ENCODE measurements at regions not wholly inside any gene's neighbourhood (a gene's known extent, or its start where the extent isn't known, plus 50 kb on each side); places are given as distances from the start of the nearest gene placed in this dataset.

- Mint-ChIP-seq H3K4me3 (peak overlapping the region; percentile 71 to 82), H3K27me3 (ENCODE audit: low read depth) (no peaks in the 10 kb centered on the region), H3K9me3 (no peaks in the 10 kb centered on the region), H3K4me1 (ENCODE audit: low read depth) (peaks cover 76% of the 10 kb centered on the region), H3K36me3 (ENCODE audit: insufficient read depth in 2 of 2) (peaks cover 0 to 2% of the 10 kb centered on the region in 2 donors), H3K27ac (peak overlapping the region; percentile 96)
- no peak for DNase-seq
- peak; percentile 1 for ATAC-seq (replicated peaks in 1 of 2)
These were observed 265.2 kb upstream of the CXCR4 start for GRCh38 chr2:136383167-136383566.

GRCh38 chr2:136381722-136382633, 264.0 kb upstream of the CXCR4 start:
- H3K36me3 Mint-ChIP-seq (ENCODE audit: insufficient read depth in 2 of 2): peaks cover 0 to 3% of the 10 kb centered on the region in 2 donors
- DNase-seq: peak; percentile 87 to 93
- H3K4me1 Mint-ChIP-seq (ENCODE audit: low read depth): peaks cover 83% of the 10 kb centered on the region
- peak overlapping the region; percentile 75 to 82 for H3K4me3 Mint-ChIP-seq
- no peaks in the 10 kb centered on the region for H3K27me3 Mint-ChIP-seq (ENCODE audit: low read depth)
- peak; percentile 85 to 86 for ATAC-seq (replicated peaks in 1 of 2)
- peak overlapping the region; percentile 96 for H3K27ac Mint-ChIP-seq
- H3K9me3 Mint-ChIP-seq: no peaks in the 10 kb centered on the region

GRCh38 chr2:136381245-136381644, 263.3 kb upstream of the CXCR4 start:
- H3K9me3 Mint-ChIP-seq: no peaks in the 10 kb centered on the region
- H3K4me1 Mint-ChIP-seq (ENCODE audit: low read depth): peaks cover 86% of the 10 kb centered on the region
- ATAC-seq (replicated peaks in 1 of 2): no peak
- H3K4me3 Mint-ChIP-seq: peak overlapping the region; percentile 75 to 82
- peak overlapping the region; percentile 96 for H3K27ac Mint-ChIP-seq
- peaks cover 0 to 3% of the 10 kb centered on the region in 2 donors for H3K36me3 Mint-ChIP-seq (ENCODE audit: insufficient read depth in 2 of 2)
- DNase-seq: peak in 1 of 2 donors; percentile 34
- no peaks in the 10 kb centered on the region for H3K27me3 Mint-ChIP-seq (ENCODE audit: low read depth)

GRCh38 chr2:136378712-136379595, 261.0 kb upstream of the CXCR4 start:
- H3K4me1 Mint-ChIP-seq (ENCODE audit: low read depth): peaks cover 96% of the 10 kb centered on the region
- peak overlapping the region in 1 of 2 donors; percentile 24 for H3K4me3 Mint-ChIP-seq
- H3K27me3 Mint-ChIP-seq (ENCODE audit: low read depth): no peaks in the 10 kb centered on the region
- no peaks in the 10 kb centered on the region for H3K9me3 Mint-ChIP-seq
- peak overlapping the region; percentile 9 for H3K27ac Mint-ChIP-seq
- ATAC-seq (replicated peaks in 1 of 2) (no peak), DNase-seq (peak; percentile 81 to 86)
- peaks cover 0 to 3% of the 10 kb centered on the region in 2 donors for H3K36me3 Mint-ChIP-seq (ENCODE audit: insufficient read depth in 2 of 2)

GRCh38 chr2:136377423-136378382, 259.8 kb upstream of the CXCR4 start:
- Mint-ChIP-seq H3K27ac (peak overlapping the region; percentile 92), H3K9me3 (no peaks in the 10 kb centered on the region), H3K27me3 (ENCODE audit: low read depth) (no peaks in the 10 kb centered on the region), H3K4me1 (ENCODE audit: low read depth) (peaks cover 85% of the 10 kb centered on the region), H3K4me3 (peak overlapping the region; percentile 80 to 86), H3K36me3 (ENCODE audit: insufficient read depth in 2 of 2) (peaks cover 0 to 3% of the 10 kb centered on the region in 2 donors)
- DNase-seq (no peak), ATAC-seq (replicated peaks in 1 of 2) (no peak)

GRCh38 chr2:136376798-136377211, 258.9 kb upstream of the CXCR4 start:
- H3K4me1 Mint-ChIP-seq (ENCODE audit: low read depth): peaks cover 76% of the 10 kb centered on the region
- no peaks in the 10 kb centered on the region for H3K27me3 Mint-ChIP-seq (ENCODE audit: low read depth)
- DNase-seq (peak; percentile 39 to 46), ATAC-seq (replicated peaks in 1 of 2) (peak in 1 of 2 donors; percentile 18)
- H3K4me3 Mint-ChIP-seq: peak overlapping the region; percentile 80 to 86
- H3K36me3 Mint-ChIP-seq (ENCODE audit: insufficient read depth in 2 of 2): peaks cover 0 to 3% of the 10 kb centered on the region in 2 donors
- peak overlapping the region; percentile 92 for H3K27ac Mint-ChIP-seq
- no peaks in the 10 kb centered on the region for H3K9me3 Mint-ChIP-seq

- ATAC-seq (replicated peaks in 1 of 2): peak; percentile 18 to 34
- DNase-seq: peak; percentile 50 to 64
- no peaks in the 10 kb centered on the region for H3K9me3 Mint-ChIP-seq
- peaks cover 0 to 1% of the 10 kb centered on the region in 2 donors for H3K36me3 Mint-ChIP-seq (ENCODE audit: insufficient read depth in 2 of 2)
- H3K27ac Mint-ChIP-seq: peak overlapping the region; percentile 92
- peak overlapping the region; percentile 80 to 86 for H3K4me3 Mint-ChIP-seq
- peaks cover 70% of the 10 kb centered on the region for H3K4me1 Mint-ChIP-seq (ENCODE audit: low read depth)
- no peaks in the 10 kb centered on the region for H3K27me3 Mint-ChIP-seq (ENCODE audit: low read depth)
These were observed 258.3 kb upstream of the CXCR4 start for GRCh38 chr2:136376211-136376610.

GRCh38 chr2:136375017-136375901, 257.3 kb upstream of the CXCR4 start:
- peaks cover 67% of the 10 kb centered on the region for H3K4me1 Mint-ChIP-seq (ENCODE audit: low read depth)
- H3K9me3 Mint-ChIP-seq: no peaks in the 10 kb centered on the region
- peak overlapping the region; percentile 92 for H3K27ac Mint-ChIP-seq
- DNase-seq: peak; percentile 66 to 76
- no peaks in the 10 kb centered on the region for H3K27me3 Mint-ChIP-seq (ENCODE audit: low read depth)
- H3K36me3 Mint-ChIP-seq (ENCODE audit: insufficient read depth in 2 of 2): peaks cover 0 to 1% of the 10 kb centered on the region in 2 donors
- H3K4me3 Mint-ChIP-seq: peak overlapping the region; percentile 80 to 86
- peak; percentile 74 to 79 for ATAC-seq (replicated peaks in 1 of 2)

GRCh38 chr2:136373841-136374240, 255.9 kb upstream of the CXCR4 start:
- H3K36me3 Mint-ChIP-seq (ENCODE audit: insufficient read depth in 2 of 2): peaks cover 2 to 8% of the 10 kb centered on the region in 2 donors
- H3K27ac Mint-ChIP-seq: no peak overlapping the region
- no peaks in the 10 kb centered on the region for H3K27me3 Mint-ChIP-seq (ENCODE audit: low read depth)
- no peak overlapping the region for H3K4me3 Mint-ChIP-seq
- peaks cover 59% of the 10 kb centered on the region for H3K4me1 Mint-ChIP-seq (ENCODE audit: low read depth)
- peaks cover 0 to 6% of the 10 kb centered on the region in 2 donors for H3K9me3 Mint-ChIP-seq
- ATAC-seq (replicated peaks in 1 of 2): no peak
- DNase-seq: peak in 1 of 2 donors; percentile 0

- Mint-ChIP-seq H3K9me3 (peaks cover 0 to 6% of the 10 kb centered on the region in 2 donors), H3K27ac (no peak overlapping the region), H3K4me3 (no peak overlapping the region), H3K27me3 (ENCODE audit: low read depth) (no peaks in the 10 kb centered on the region), H3K36me3 (ENCODE audit: insufficient read depth in 2 of 2) (peaks cover 2 to 15% of the 10 kb centered on the region in 2 donors), H3K4me1 (ENCODE audit: low read depth) (peaks cover 51% of the 10 kb centered on the region)
- DNase-seq (no peak), ATAC-seq (replicated peaks in 1 of 2) (no peak)
These were observed 255.1 kb upstream of the CXCR4 start for GRCh38 chr2:136373029-136373428.

GRCh38 chr2:136363900-136364299, 246.0 kb upstream of the CXCR4 start:
- Mint-ChIP-seq H3K36me3 (ENCODE audit: insufficient read depth in 2 of 2) (peaks cover 11 to 23% of the 10 kb centered on the region in 2 donors), H3K27me3 (ENCODE audit: low read depth) (peaks cover 16% of the 10 kb centered on the region), H3K9me3 (peaks cover 5 to 6% of the 10 kb centered on the region in 2 donors), H3K4me1 (ENCODE audit: low read depth) (peaks cover 57% of the 10 kb centered on the region), H3K4me3 (peak overlapping the region; percentile 64 to 74), H3K27ac (no peak overlapping the region)
- DNase-seq: no peak
- no peak for ATAC-seq (replicated peaks in 1 of 2)
